H9 (cell line): ENCODE measurements at regions not wholly inside any gene's neighbourhood (a gene's known extent, or its start where the extent isn't known, plus 50 kb on each side); places are given as distances from the start of the nearest gene placed in this dataset.

Source experiments
- DNase-seq: peaks from one replicate; pipeline ENCODE4 v3.0.0-alpha.2; 2017
- H2AFZ ChIP-seq: one replicate; pipeline ENCODE4 v1.6.1; 2013; ENCODE audit warnings: mild to moderate bottlenecking, low read length, control low read depth, moderate library complexity
- H2AK5ac ChIP-seq: 2 replicates; pipeline ENCODE4 v1.6.1; 2013; ENCODE audit warnings: low read length, control low read depth, mixed read lengths; ENCODE audit not compliant: insufficient read length
- H2BK120ac ChIP-seq: one replicate; pipeline ENCODE4 v1.6.1; 2013; ENCODE audit warnings: low read depth, mild to moderate bottlenecking, low read length, control low read depth, inconsistent platforms; ENCODE audit not compliant: poor library complexity, severe bottlenecking
- H2BK12ac ChIP-seq: 2 replicates; pipeline ENCODE4 v1.6.1; 2013; ENCODE audit warnings: low read length, control low read depth, mixed read lengths, low read depth; ENCODE audit not compliant: insufficient read length
- H2BK15ac ChIP-seq: 2 replicates; pipeline ENCODE4 v1.6.1; 2013; ENCODE audit warnings: low read depth, low read length, control low read depth
- H2BK20ac ChIP-seq: one replicate; pipeline ENCODE4 v1.6.1; 2013; ENCODE audit warnings: low read depth, mild to moderate bottlenecking, low read length, control low read depth, inconsistent platforms; ENCODE audit not compliant: poor library complexity, severe bottlenecking
- H2BK5ac ChIP-seq: 2 replicates; pipeline ENCODE4 v1.6.1; 2013; ENCODE audit warnings: low read length, control low read depth, mixed read lengths; ENCODE audit not compliant: insufficient read length
- H3K14ac ChIP-seq: 2 replicates; pipeline ENCODE4 v1.6.1; 2013; ENCODE audit warnings: low read length, control low read depth; ENCODE audit not compliant: insufficient read depth
- H3K18ac ChIP-seq: 2 replicates; pipeline ENCODE4 v1.6.1; 2013; ENCODE audit warnings: low read depth, mild to moderate bottlenecking, mixed read lengths, low read length, control low read depth; ENCODE audit not compliant: insufficient read length
- H3K23ac ChIP-seq: 2 replicates; pipeline ENCODE4 v1.6.1; 2013; ENCODE audit warnings: low read length, control low read depth, mixed read lengths, low read depth; ENCODE audit not compliant: insufficient read length
- H3K23me2 ChIP-seq: 2 replicates; pipeline ENCODE4 v1.6.1; 2013; ENCODE audit warnings: low read depth, mild to moderate bottlenecking, mixed read lengths, low read length, control low read depth; ENCODE audit not compliant: insufficient read length, poor library complexity, severe bottlenecking
- H3K27ac ChIP-seq: 2 replicates; pipeline ENCODE4 v1.5.1; 2013; ENCODE audit warnings: low read length, control low read depth, mixed read lengths, low read depth; ENCODE audit not compliant: insufficient read length
- H3K27me3 ChIP-seq: 2 replicates; pipeline ENCODE4 v1.6.1; 2013; ENCODE audit warnings: low read length, control low read depth, inconsistent platforms; ENCODE audit not compliant: insufficient read depth
- H3K4ac ChIP-seq: 2 replicates; pipeline ENCODE4 v1.6.1; 2013; ENCODE audit warnings: low read depth, mild to moderate bottlenecking, control low read depth, inconsistent platforms, low read length, moderate library complexity
- H3K4me1 ChIP-seq: 2 replicates; pipeline ENCODE4 v1.6.1; 2013; ENCODE audit warnings: low read length, control low read depth, inconsistent platforms; ENCODE audit not compliant: insufficient read depth
- H3K4me2 ChIP-seq: 2 replicates; pipeline ENCODE4 v1.6.1; 2013; ENCODE audit warnings: low read length, control low read depth, mixed read lengths; ENCODE audit not compliant: insufficient read length, insufficient read depth
- H3K56ac ChIP-seq: 2 replicates; pipeline ENCODE4 v1.6.1; 2013; ENCODE audit warnings: low read depth, mild to moderate bottlenecking, mixed read lengths, low read length, control low read depth; ENCODE audit not compliant: insufficient read length
- H3K79me1 ChIP-seq: 2 replicates; pipeline ENCODE4 v1.6.1; 2013; ENCODE audit warnings: low read depth, mild to moderate bottlenecking, moderate library complexity, low read length, control low read depth, inconsistent platforms; ENCODE audit not compliant: insufficient read depth, poor library complexity, severe bottlenecking
- H3K79me2 ChIP-seq: 2 replicates; pipeline ENCODE4 v1.6.1; 2013; ENCODE audit warnings: low read length, control low read depth, inconsistent platforms; ENCODE audit not compliant: insufficient read depth
- H3K9ac ChIP-seq: 2 replicates; pipeline ENCODE4 v1.6.1; 2013; ENCODE audit warnings: low read length, control low read depth, mixed read lengths; ENCODE audit not compliant: insufficient read length; ENCODE audit errors: extremely low read depth
- H3K9me3 ChIP-seq: one replicate; pipeline ENCODE4 v1.6.1; 2013; ENCODE audit warnings: low read depth, low read length, inconsistent platforms; ENCODE audit not compliant: control insufficient read depth
- H3T11ph ChIP-seq: one replicate; pipeline ENCODE4 v1.6.1; 2013; ENCODE audit warnings: mild to moderate bottlenecking, low read length, control low read depth, inconsistent platforms
- H4K20me1 ChIP-seq: one replicate; pipeline ENCODE4 v1.6.1; 2013; ENCODE audit not compliant: control insufficient read depth, insufficient read length, insufficient read depth
- H4K5ac ChIP-seq: 2 replicates; pipeline ENCODE4 v1.6.1; 2013; ENCODE audit warnings: low read depth, mild to moderate bottlenecking, mixed read lengths, low read length, control low read depth; ENCODE audit not compliant: insufficient read length
- H4K8ac ChIP-seq: replicated peaks from 2 replicates; pipeline ENCODE4 v1.6.1; 2013; ENCODE audit warnings: low read length, control low read depth, mixed read lengths, low read depth; ENCODE audit not compliant: insufficient read length
- H4K91ac ChIP-seq: 2 replicates; pipeline ENCODE4 v1.6.1; 2013; ENCODE audit warnings: low read depth, mild to moderate bottlenecking, moderate library complexity, mixed read lengths, low read length, control low read depth; ENCODE audit not compliant: insufficient read length
- H3K27ac Mint-ChIP-seq, 3 experiments: 2 replicates in 2 of 3; 3 replicates in 1 of 3; pipeline ENCODE4 v1.8.0; 2020 to 2021; ENCODE audit warnings: mixed read lengths in 3 of 3, mild to moderate bottlenecking in 1 of 3, moderate library complexity in 1 of 3
- H3K27me3 Mint-ChIP-seq: 2 replicates; pipeline ENCODE4 v1.8.0; 2021; ENCODE audit warnings: low read depth, mild to moderate bottlenecking, moderate library complexity, mixed read lengths
- H3K36me3 Mint-ChIP-seq, 3 experiments: 2 replicates in 2 of 3; 3 replicates in 1 of 3; pipeline ENCODE4 v1.8.0; 2020 to 2021; ENCODE audit warnings: low read depth in 3 of 3, mixed read lengths in 3 of 3; ENCODE audit not compliant: insufficient read depth in 1 of 3
- H3K4me1 Mint-ChIP-seq, 2 experiments: 2 replicates each; pipeline ENCODE4 v1.8.0; 2020; ENCODE audit warnings: mixed read lengths in 2 of 2
- H3K4me3 Mint-ChIP-seq, 2 experiments: 2 replicates in 1 of 2; 3 replicates in 1 of 2; pipeline ENCODE4 v1.8.0; 2020 to 2021; ENCODE audit warnings: mild to moderate bottlenecking in 2 of 2, mixed read lengths in 2 of 2, moderate library complexity in 1 of 2
- H3K9me3 Mint-ChIP-seq, 2 experiments: 2 replicates in 1 of 2; 3 replicates in 1 of 2; pipeline ENCODE4 v1.8.0; 2020; ENCODE audit warnings: mild to moderate bottlenecking in 2 of 2, mixed read lengths in 2 of 2, moderate library complexity in 1 of 2
- CTCF ChIP-seq: fragments of 200-600 bp; sonication (generic); conservative IDR thresholded peaks from 3 replicates; pipeline ENCODE4 v1.8.0; 2021; ENCODE audit warnings: antibody characterized with exemption, mild to moderate bottlenecking
- WGBS: extraction: QIAGEN DNeasy Blood & Tissue Kit; methylation state at CpG from one replicate; pipeline ENCODE4 v1.1.7; 2013; ENCODE audit warnings: missing lambda C conversion rate, low lambda C conversion rate, mixed read lengths; ENCODE audit not compliant: insufficient read length; ENCODE audit errors: extremely low coverage; 5-methylcytosine and 5-hydroxymethylcytosine counted together

GRCh38 chr18:75351409-75351808 is 76.1 kb downstream of the SMIM21 start:
- no peak overlapping the region for H2BK20ac ChIP-seq
- no peak for TF ChIP-seq CTCF
- no peak overlapping the region for H3K18ac ChIP-seq
- H3K27ac ChIP-seq, result no peak overlapping the region
- H2BK5ac ChIP-seq, result no peak overlapping the region
- peaks cover 29 to 46% (median 40%) of the 10 kb centered on the region in 3 experiments for H3K36me3 Mint-ChIP-seq
- H3K4me2 ChIP-seq, result no peak overlapping the region
- H3K14ac ChIP-seq, result no peak overlapping the region
- H2BK120ac ChIP-seq, result no peak overlapping the region
- H3K27me3 Mint-ChIP-seq, result peaks cover 25% of the 10 kb centered on the region
- no peaks in the 10 kb centered on the region for H3K79me2 ChIP-seq
- no peak overlapping the region for H4K5ac ChIP-seq
- H2AFZ ChIP-seq, result no peak overlapping the region
- H3K9me3 ChIP-seq, result peaks cover 20% of the 10 kb centered on the region
- H2BK15ac ChIP-seq, result no peak overlapping the region
- no peak overlapping the region for H3K56ac ChIP-seq
- H3K4ac ChIP-seq, result no peak overlapping the region
- no CpG with 5 or more reads among the region's 5 CpGs for WGBS
- no peak overlapping the region for H3T11ph ChIP-seq
- DNase-seq, result no peak
- H3K27ac Mint-ChIP-seq, result no peak overlapping the region
- no peak overlapping the region for H2AK5ac ChIP-seq
- peaks cover 20% of the 10 kb centered on the region in 2 experiments for H3K4me1 Mint-ChIP-seq
- no peak overlapping the region for H3K23ac ChIP-seq
- H3K23me2 ChIP-seq, result no peaks in the 10 kb centered on the region
- H4K8ac ChIP-seq, result no peak overlapping the region
- no peak overlapping the region for H3K9ac ChIP-seq
- H3K4me1 ChIP-seq, result peaks cover 4% of the 10 kb centered on the region; the same call in 1 of the 2 replicates
- H3K27me3 ChIP-seq, result no peaks in the 10 kb centered on the region; the same call in 1 of the 2 replicates
- H3K79me1 ChIP-seq, result no peaks in the 10 kb centered on the region
- H4K20me1 ChIP-seq, result no peaks in the 10 kb centered on the region
- no peak overlapping the region for H2BK12ac ChIP-seq
- H3K4me3 Mint-ChIP-seq, result no peak overlapping the region
- no peak overlapping the region for H4K91ac ChIP-seq
- H3K9me3 Mint-ChIP-seq, result peaks cover 45 to 51% of the 10 kb centered on the region in 2 experiments
